Transverse colon (tissue), 4 donors: ENCODE measurements at regions not wholly inside any gene's neighbourhood (a gene's known extent, or its start where the extent isn't known, plus 50 kb on each side); places are given as distances from the start of the nearest gene placed in this dataset.
"Not testable (repeated sequence)": the region's sequence is repeated elsewhere in the genome, so short reads cannot be mapped to it uniquely, and the experiment has no call there.

Experiments
- DNase-seq: peaks from one replicate; pipeline ENCODE4 v3.0.0-alpha.2; 2019
- H3K27ac ChIP-seq, 4 donors: fragments of 200-600 bp; sonication (generic); 2 replicates each; pipeline ENCODE4 v1.5.1; 2016 to 2018; ENCODE audit warnings: inconsistent platforms in 4 of 4
- H3K27me3 ChIP-seq: fragments of 200-600 bp; sonication (generic); 2 replicates; pipeline ENCODE4 v1.5.1; 2017; ENCODE audit warnings: inconsistent platforms
- H3K36me3 ChIP-seq, 4 donors: fragments of 200-600 bp; sonication (generic); 2 replicates each; pipeline ENCODE4 v1.5.1; 2017 to 2019; ENCODE audit warnings: inconsistent platforms in 4 of 4
- H3K4me1 ChIP-seq, 4 donors: fragments of 200-600 bp; sonication (generic); 2 replicates each; pipeline ENCODE4 v1.5.1; 2017 to 2020; ENCODE audit warnings: inconsistent platforms in 4 of 4
- H3K4me3 ChIP-seq, 4 donors: fragments of 200-600 bp; sonication (generic); 1 replicate in 1 of 4; 2 replicates in 3 of 4; pipeline versions ENCODE4 v1.5.1 to v1.6.1; 2017 to 2019; ENCODE audit warnings: inconsistent platforms in 4 of 4
- H3K9me3 ChIP-seq, 2 donors: fragments of 200-600 bp; sonication (generic); 2 replicates each; pipeline ENCODE4 v1.5.1; 2017 to 2019; ENCODE audit warnings: inconsistent platforms in 2 of 2
- CTCF ChIP-seq, 5 experiments: fragments of 200-600 bp in 3 of 5; fragments of 450-650 bp in 2 of 5; sonication (generic) in 3 of 5; IDR thresholded peaks; 1 replicate in 2 of 5; 2 replicates in 3 of 5; pipeline ENCODE4 v1.5.1; 2016 to 2017; ENCODE audit warnings: antibody characterized with exemption in 5 of 5, inconsistent platforms in 3 of 5, mild to moderate bottlenecking in 2 of 5, moderate library complexity in 1 of 5
- EP300 ChIP-seq: sonication (generic); formaldehyde crosslinking; IDR thresholded peaks from one replicate; pipeline ENCODE4 v1.6.1; 2017; ENCODE audit warnings: antibody characterized with exemption, low read depth
- POLR2A ChIP-seq: fragments of 450-650 bp; IDR thresholded peaks from one replicate; pipeline ENCODE4 v1.6.1; 2016; ENCODE audit warnings: antibody characterized with exemption, mild to moderate bottlenecking, moderate library complexity
- POLR2AphosphoS5 ChIP-seq, 3 donors: sonication (generic); formaldehyde crosslinking; IDR thresholded peaks; one replicate each; pipeline ENCODE4 v1.6.1; 2016; ENCODE audit warnings: antibody characterized with exemption in 3 of 3
- WGBS, 2 donors: methylation state at CpG; one replicate each; pipeline ENCODE4 v1.1.5; 2018; ENCODE audit warnings: low coverage in 1 of 2; 5-methylcytosine and 5-hydroxymethylcytosine counted together
- in situ Hi-C, 4 donors: fragments of 200-750 bp; cut with MboI; loops; one replicate each; pipeline versions ENCODE4 v1.15.0 to v1.15.1; 2017; ENCODE audit warnings: low sequenced_read_pairs in 3 of 4, low pct_ligation_motif_present in 1 of 4, low pct_unique_long_range_greater_than_20kb in 1 of 4
- intact Hi-C: fragments of 100-400 bp; cut with DNase I; formaldehyde crosslinking; loops from one replicate; pipeline ENCODE4 v1.15.1; 2023; ENCODE audit warnings: low total_unique reads

- no peak overlapping the region for H3K27ac ChIP-seq
- DNase-seq: no peak
- H3K9me3 ChIP-seq: no peaks in the 10 kb centered on the region
- H3K4me1 ChIP-seq: no peaks in the 10 kb centered on the region
- no peaks in the 10 kb centered on the region for H3K27me3 ChIP-seq
- H3K4me3 ChIP-seq: no peak overlapping the region
- in situ Hi-C loops: no loop called here
- 27% methylated on average over 1 of the region's 1 CpG; no CpG with 5 or more reads in 1 of the 2 donors for WGBS, 2 donors
- TF ChIP-seq CTCF (IDR thresholded peaks at IDR 0.05) (no peak), EP300 (no peak), POLR2AphosphoS5 (IDR thresholded peaks at IDR 0.05) (no peak), POLR2A (no peak)
- intact Hi-C loops: no loop called here
- no peaks in the 10 kb centered on the region for H3K36me3 ChIP-seq
These were observed 66.2 kb downstream of the SC5D start for GRCh38 chr11:121358760-121359159.

- Histone ChIP-seq H3K9me3 (no peaks in the 10 kb centered on the region), H3K4me1 (no peaks in the 10 kb centered on the region), H3K27ac (no peak overlapping the region), H3K36me3 (no peaks in the 10 kb centered on the region), H3K4me3 (no peak overlapping the region), H3K27me3 (no peaks in the 10 kb centered on the region)
- intact Hi-C loops (no loop called here), in situ Hi-C loops (no loop called here)
- TF ChIP-seq CTCF (IDR thresholded peaks at IDR 0.05) (no peak), POLR2AphosphoS5 (IDR thresholded peaks at IDR 0.05) (no peak), POLR2A (no peak), EP300 (no peak)
- no peak for DNase-seq
These were observed 67.0 kb downstream of the SC5D start for GRCh38 chr11:121359591-121359990.

- H3K4me3 ChIP-seq, H3K36me3 ChIP-seq, in situ Hi-C loops, H3K9me3 ChIP-seq, DNase-seq, intact Hi-C loops, H3K27me3 ChIP-seq, H3K27ac ChIP-seq: not testable (repeated sequence)
- WGBS, 2 donors: 96 to 100% methylated on average over 5 to 39 of the region's 41 CpGs
- peaks cover 0 to 10% (median 5%) of the 10 kb centered on the region in 4 donors for H3K4me1 ChIP-seq
These were observed 70.4 kb downstream of the SC5D start for GRCh38 chr11:121362955-121363354.

GRCh38 chr11:121365304-121365703 lies 72.7 kb downstream of the SC5D start:
- TF ChIP-seq CTCF (IDR thresholded peaks at IDR 0.05) (no peak), EP300 (no peak), POLR2A (no peak), POLR2AphosphoS5 (IDR thresholded peaks at IDR 0.05) (no peak)
- Histone ChIP-seq H3K4me1 (peaks cover 0 to 13% (median 5%) of the 10 kb centered on the region in 4 donors), H3K27me3 (no peaks in the 10 kb centered on the region), H3K4me3 (no peak overlapping the region), H3K36me3 (no peaks in the 10 kb centered on the region), H3K9me3 (no peaks in the 10 kb centered on the region), H3K27ac (no peak overlapping the region)
- intact Hi-C loops (no loop called here), in situ Hi-C loops (no loop called here)
- no peak for DNase-seq
- WGBS, 2 donors: 92% methylated on average over 4 of the region's 4 CpGs; no CpG with 5 or more reads in 1 of the 2 donors

- no peaks in the 10 kb centered on the region for H3K27me3 ChIP-seq
- no peaks in the 10 kb centered on the region for H3K9me3 ChIP-seq
- peaks cover 0 to 13% (median 5%) of the 10 kb centered on the region in 4 donors for H3K4me1 ChIP-seq
- 69 to 80% methylated on average over 3 to 5 of the region's 5 CpGs for WGBS, 2 donors
- in situ Hi-C loops (no loop called here), intact Hi-C loops (no loop called here)
- TF ChIP-seq CTCF (IDR thresholded peaks at IDR 0.05): no peak
- no peak for TF ChIP-seq EP300
- no peak for TF ChIP-seq POLR2AphosphoS5 (IDR thresholded peaks at IDR 0.05)
- TF ChIP-seq POLR2A: no peak
- H3K4me3 ChIP-seq: no peak overlapping the region
- no peak overlapping the region for H3K27ac ChIP-seq
- DNase-seq: no peak
- no peaks in the 10 kb centered on the region for H3K36me3 ChIP-seq
These were observed 73.5 kb downstream of the SC5D start for GRCh38 chr11:121366038-121366437.
